ENCODE measurements at regions not wholly inside any gene's neighbourhood (a gene's known extent, or its start where the extent isn't known, plus 50 kb on each side); places are given as distances from the start of the nearest gene placed in this dataset.

DNA sequence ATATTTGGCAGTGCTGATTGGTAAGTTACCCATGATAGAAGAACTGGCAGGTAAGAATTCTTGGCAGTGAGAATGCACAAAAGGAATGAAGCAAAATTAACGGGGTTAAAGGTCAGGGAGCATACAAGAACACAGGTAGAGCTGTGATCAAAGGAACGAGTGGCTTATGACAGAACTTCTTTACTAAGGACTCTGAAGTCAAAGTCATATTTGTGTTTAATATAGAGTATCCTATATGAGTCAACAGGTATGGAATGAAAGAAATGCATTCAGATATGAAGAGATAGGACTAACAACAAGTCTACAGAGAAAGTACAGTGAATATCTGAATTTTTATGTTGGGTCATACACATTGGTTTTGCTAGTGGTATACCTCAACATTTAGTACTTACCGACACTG is 209.0 kb upstream of the CITED2 start:
- Mint-ChIP-seq H3K4me1 (ENCODE audit: low read depth, unreplicated experiment) (peaks cover 48% of the 10 kb centered on the region), H3K4me3 (ENCODE audit: unreplicated experiment) (peak overlapping the region; percentile 12), H3K27ac (ENCODE audit: unreplicated experiment) (peak overlapping the region; percentile 59), H3K27me3 (ENCODE audit: low read depth, unreplicated experiment) (no peaks in the 10 kb centered on the region), H3K36me3 (ENCODE audit: low read depth, unreplicated experiment) (no peaks in the 10 kb centered on the region), H3K9me3 (ENCODE audit: unreplicated experiment) (no peaks in the 10 kb centered on the region)
- DNase-seq (ENCODE audit: low read depth): peak; percentile 48
- Histone ChIP-seq H3K9ac (ENCODE audit: low read length) (no peak overlapping the region), H3K27ac (ENCODE audit: low read depth, low read length) (peak overlapping the region; percentile 39), H3K9me3 (ENCODE audit: insufficient read depth, low read depth, low read length) (no peaks in the 10 kb centered on the region), H3K4me3 (ENCODE audit: insufficient read depth, low read depth, low read length) (no peak overlapping the region), H3K4me1 (ENCODE audit: insufficient read depth, low read length) (peaks cover 28% of the 10 kb centered on the region), H3K36me3 (ENCODE audit: insufficient read depth, low read length) (no peaks in the 10 kb centered on the region), H3K27me3 (ENCODE audit: insufficient read depth, low read length) (no peaks in the 10 kb centered on the region), H3K4me2 (ENCODE audit: low read length) (peak overlapping the region; percentile 52), H2AFZ (ENCODE audit: low read depth, low read length) (no peak overlapping the region), H3K79me2 (ENCODE audit: insufficient read depth, low read length) (no peaks in the 10 kb centered on the region), H4K20me1 (ENCODE audit: insufficient read depth, low read length) (no peaks in the 10 kb centered on the region)
- peak; percentile 34 for FAIRE-seq
- TF ChIP-seq, protein P1, sequence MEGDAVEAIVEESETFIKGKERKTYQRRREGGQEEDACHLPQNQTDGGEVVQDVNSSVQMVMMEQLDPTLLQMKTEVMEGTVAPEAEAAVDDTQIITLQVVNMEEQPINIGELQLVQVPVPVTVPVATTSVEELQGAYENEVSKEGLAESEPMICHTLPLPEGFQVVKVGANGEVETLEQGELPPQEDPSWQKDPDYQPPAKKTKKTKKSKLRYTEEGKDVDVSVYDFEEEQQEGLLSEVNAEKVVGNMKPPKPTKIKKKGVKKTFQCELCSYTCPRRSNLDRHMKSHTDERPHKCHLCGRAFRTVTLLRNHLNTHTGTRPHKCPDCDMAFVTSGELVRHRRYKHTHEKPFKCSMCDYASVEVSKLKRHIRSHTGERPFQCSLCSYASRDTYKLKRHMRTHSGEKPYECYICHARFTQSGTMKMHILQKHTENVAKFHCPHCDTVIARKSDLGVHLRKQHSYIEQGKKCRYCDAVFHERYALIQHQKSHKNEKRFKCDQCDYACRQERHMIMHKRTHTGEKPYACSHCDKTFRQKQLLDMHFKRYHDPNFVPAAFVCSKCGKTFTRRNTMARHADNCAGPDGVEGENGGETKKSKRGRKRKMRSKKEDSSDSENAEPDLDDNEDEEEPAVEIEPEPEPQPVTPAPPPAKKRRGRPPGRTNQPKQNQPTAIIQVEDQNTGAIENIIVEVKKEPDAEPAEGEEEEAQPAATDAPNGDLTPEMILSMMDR (IDR thresholded peaks at IDR 0.05; ENCODE audit: insufficient read depth, low read depth, low read length): no peak
- no peak for TF ChIP-seq EZH2 (IDR thresholded peaks at IDR 0.05; ENCODE audit: insufficient read depth, low read length)

DNA sequence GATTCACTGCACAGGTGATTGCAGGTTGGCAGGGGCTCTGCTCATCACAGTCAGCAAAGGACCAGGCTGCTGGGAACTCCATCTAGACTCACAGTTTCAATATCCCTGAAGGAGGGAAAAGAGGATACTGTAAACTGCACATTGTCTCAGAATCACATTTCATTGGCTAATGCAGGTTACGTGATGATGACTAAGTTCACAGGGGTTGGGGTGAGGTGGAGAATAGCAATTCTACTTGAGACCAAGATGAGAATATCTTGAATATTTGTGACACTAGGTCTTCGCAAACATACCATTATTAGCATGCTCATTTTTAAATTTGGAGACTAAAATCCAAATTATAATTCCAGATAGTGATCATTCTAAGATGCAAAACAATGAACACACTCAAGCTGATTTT is 208.5 kb upstream of the CITED2 start:
- H3K27me3 Mint-ChIP-seq (ENCODE audit: low read depth, unreplicated experiment): no peaks in the 10 kb centered on the region
- no peak overlapping the region for H3K4me3 Mint-ChIP-seq (ENCODE audit: unreplicated experiment)
- Histone ChIP-seq H3K4me1 (ENCODE audit: insufficient read depth, low read length) (peaks cover 26% of the 10 kb centered on the region), H3K36me3 (ENCODE audit: insufficient read depth, low read length) (no peaks in the 10 kb centered on the region), H2AFZ (ENCODE audit: low read depth, low read length) (no peak overlapping the region), H3K9me3 (ENCODE audit: insufficient read depth, low read depth, low read length) (no peaks in the 10 kb centered on the region), H3K79me2 (ENCODE audit: insufficient read depth, low read length) (no peaks in the 10 kb centered on the region), H3K27me3 (ENCODE audit: insufficient read depth, low read length) (no peaks in the 10 kb centered on the region), H4K20me1 (ENCODE audit: insufficient read depth, low read length) (no peaks in the 10 kb centered on the region), H3K27ac (ENCODE audit: low read depth, low read length) (peak overlapping the region; percentile 39), H3K4me2 (ENCODE audit: low read length) (peak overlapping the region; percentile 52), H3K9ac (ENCODE audit: low read length) (no peak overlapping the region), H3K4me3 (ENCODE audit: insufficient read depth, low read depth, low read length) (no peak overlapping the region)
- no peaks in the 10 kb centered on the region for H3K9me3 Mint-ChIP-seq (ENCODE audit: unreplicated experiment)
- DNase-seq (ENCODE audit: low read depth) (peak; percentile 43), FAIRE-seq (no peak)
- peaks cover 43% of the 10 kb centered on the region for H3K4me1 Mint-ChIP-seq (ENCODE audit: low read depth, unreplicated experiment)
- TF ChIP-seq, protein P1 (IDR thresholded peaks at IDR 0.05; ENCODE audit: insufficient read depth, low read depth, low read length): no peak
- no peak for TF ChIP-seq EZH2 (IDR thresholded peaks at IDR 0.05; ENCODE audit: insufficient read depth, low read length)
- peak overlapping the region; percentile 75 for H3K27ac Mint-ChIP-seq (ENCODE audit: unreplicated experiment)
- no peaks in the 10 kb centered on the region for H3K36me3 Mint-ChIP-seq (ENCODE audit: low read depth, unreplicated experiment)

DNA sequence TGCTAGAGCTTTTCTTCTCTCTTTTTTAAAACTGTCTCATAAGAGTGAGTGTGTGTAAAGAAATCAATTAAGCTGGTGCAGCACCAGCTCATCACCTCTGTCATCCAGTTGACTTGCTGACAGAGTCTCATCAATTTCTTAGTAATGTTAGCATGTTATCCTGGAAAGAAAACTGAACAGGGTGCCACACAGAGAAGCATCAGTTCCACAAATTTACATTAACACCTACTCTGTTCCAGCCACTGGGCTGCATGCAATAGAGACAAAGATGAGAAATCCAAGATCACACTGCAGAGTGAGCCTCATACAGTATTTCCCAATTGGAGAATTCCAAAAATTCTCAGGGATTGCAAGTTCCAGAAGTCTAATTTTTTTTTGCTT is 207.0 kb upstream of the CITED2 start:
- Mint-ChIP-seq H3K4me3 (ENCODE audit: unreplicated experiment) (no peak overlapping the region), H3K9me3 (ENCODE audit: unreplicated experiment) (no peaks in the 10 kb centered on the region), H3K4me1 (ENCODE audit: low read depth, unreplicated experiment) (peaks cover 44% of the 10 kb centered on the region), H3K27me3 (ENCODE audit: low read depth, unreplicated experiment) (no peaks in the 10 kb centered on the region), H3K36me3 (ENCODE audit: low read depth, unreplicated experiment) (no peaks in the 10 kb centered on the region), H3K27ac (ENCODE audit: unreplicated experiment) (no peak overlapping the region)
- FAIRE-seq (no peak), DNase-seq (ENCODE audit: low read depth) (no peak)
- peaks cover 27% of the 10 kb centered on the region for H3K4me1 ChIP-seq (ENCODE audit: insufficient read depth, low read length)
- no peak overlapping the region for H2AFZ ChIP-seq (ENCODE audit: low read depth, low read length)
- H3K9ac ChIP-seq (ENCODE audit: low read length): no peak overlapping the region
- no peak overlapping the region for H3K4me3 ChIP-seq (ENCODE audit: insufficient read depth, low read depth, low read length)
- no peak overlapping the region for H3K4me2 ChIP-seq (ENCODE audit: low read length)
- no peak overlapping the region for H3K27ac ChIP-seq (ENCODE audit: low read depth, low read length)
- no peak for TF ChIP-seq EZH2 (IDR thresholded peaks at IDR 0.05; ENCODE audit: insufficient read depth, low read length)
- no peaks in the 10 kb centered on the region for H3K9me3 ChIP-seq (ENCODE audit: insufficient read depth, low read depth, low read length)
- no peaks in the 10 kb centered on the region for H4K20me1 ChIP-seq (ENCODE audit: insufficient read depth, low read length)
- H3K36me3 ChIP-seq (ENCODE audit: insufficient read depth, low read length): no peaks in the 10 kb centered on the region
- no peaks in the 10 kb centered on the region for H3K27me3 ChIP-seq (ENCODE audit: insufficient read depth, low read length)
- H3K79me2 ChIP-seq (ENCODE audit: insufficient read depth, low read length): no peaks in the 10 kb centered on the region
